ENCODE measurements at regions not wholly inside any gene's neighbourhood (a gene's known extent, or its start where the extent isn't known, plus 50 kb on each side); places are given as distances from the start of the nearest gene placed in this dataset.
"Not testable (repeated sequence)": the region's sequence is repeated elsewhere in the genome, so short reads cannot be mapped to it uniquely, and the experiment has no call there.

- no peak for DNase-seq
Observed at GRCh38 chr5:18334949-18335348, 700.7 kb downstream of the TAF11L14 start.

GRCh38 chr5:18354828-18355227, 720.6 kb downstream of the TAF11L14 start:
- no peak for DNase-seq

GRCh38 chr5:18357486-18357885, 723.2 kb downstream of the TAF11L14 start:
- no peak for DNase-seq

- DNase-seq = no peak
Observed at GRCh38 chr5:18366234-18366633, 732.0 kb downstream of the TAF11L14 start.

GRCh38 chr5:18370531-18370930, 736.3 kb downstream of the TAF11L14 start:
- peak; percentile 21 for DNase-seq

- no peak for DNase-seq
Observed at GRCh38 chr5:18375641-18376040, 741.4 kb downstream of the TAF11L14 start.

GRCh38 chr5:18378066-18378465, 743.8 kb downstream of the TAF11L14 start:
- DNase-seq = no peak

GRCh38 chr5:18379189-18379588, 744.9 kb downstream of the TAF11L14 start:
- no peak for DNase-seq

- DNase-seq = no peak
Observed at GRCh38 chr5:18380729-18381362, 746.6 kb downstream of the TAF11L14 start.

- DNase-seq = peak; percentile 72
Observed at GRCh38 chr5:18393565-18394442, 759.5 kb downstream of the TAF11L14 start.

GRCh38 chr5:18394443-18394804, 760.2 kb downstream of the TAF11L14 start:
- no peak for DNase-seq

- DNase-seq = no peak
Observed at GRCh38 chr5:18395126-18396110, 761.2 kb downstream of the TAF11L14 start.

GRCh38 chr5:18397371-18397770, 763.1 kb downstream of the TAF11L14 start:
- peak; percentile 26 for DNase-seq

GRCh38 chr5:18397891-18398290, 763.6 kb downstream of the TAF11L14 start:
- peak; percentile 58 for DNase-seq

- DNase-seq = not testable (repeated sequence)
Observed at GRCh38 chr5:18399461-18400327, 765.4 kb downstream of the TAF11L14 start.

GRCh38 chr5:18403141-18403540, 768.9 kb downstream of the TAF11L14 start:
- no peak for DNase-seq

- no peak for DNase-seq
Observed at GRCh38 chr5:18403941-18404438, 769.7 kb downstream of the TAF11L14 start.

GRCh38 chr5:18420711-18421110, 786.5 kb downstream of the TAF11L14 start:
- DNase-seq = no peak

GRCh38 chr5:18433336-18433735, 799.1 kb downstream of the TAF11L14 start:
- no peak for DNase-seq

- no peak for DNase-seq
Observed at GRCh38 chr5:18438126-18438525, 803.9 kb downstream of the TAF11L14 start.

- no peak for DNase-seq
Observed at GRCh38 chr5:18455521-18455920, 821.3 kb downstream of the TAF11L14 start.
